ENCODE measurements at regions not wholly inside any gene's neighbourhood (a gene's known extent, or its start where the extent isn't known, plus 50 kb on each side); places are given as distances from the start of the nearest gene placed in this dataset.

DNA sequence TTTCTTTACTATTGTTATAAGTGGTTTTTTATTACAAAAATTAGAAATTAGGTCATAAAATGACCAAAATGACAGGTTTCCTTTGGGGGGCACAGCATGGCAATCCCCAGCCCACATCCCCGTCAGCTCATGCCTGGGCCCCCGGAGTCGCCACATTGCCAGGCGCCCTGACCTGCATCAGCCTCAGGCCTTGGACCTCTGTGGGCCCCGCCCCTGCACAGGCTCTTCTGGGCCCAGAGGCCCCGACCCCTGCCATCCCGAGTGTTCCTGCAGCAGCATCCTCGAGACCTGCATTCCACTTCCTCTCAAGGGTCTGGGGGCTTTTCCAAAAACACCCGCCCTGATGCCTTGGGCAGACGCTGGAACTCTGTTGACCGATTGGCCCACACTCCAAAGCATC, 391.1 kb upstream of the MGMT start:
- no peak for DNase-seq (ENCODE audit: extremely low read depth in 1 of 2, low read depth in 1 of 2)

DNA sequence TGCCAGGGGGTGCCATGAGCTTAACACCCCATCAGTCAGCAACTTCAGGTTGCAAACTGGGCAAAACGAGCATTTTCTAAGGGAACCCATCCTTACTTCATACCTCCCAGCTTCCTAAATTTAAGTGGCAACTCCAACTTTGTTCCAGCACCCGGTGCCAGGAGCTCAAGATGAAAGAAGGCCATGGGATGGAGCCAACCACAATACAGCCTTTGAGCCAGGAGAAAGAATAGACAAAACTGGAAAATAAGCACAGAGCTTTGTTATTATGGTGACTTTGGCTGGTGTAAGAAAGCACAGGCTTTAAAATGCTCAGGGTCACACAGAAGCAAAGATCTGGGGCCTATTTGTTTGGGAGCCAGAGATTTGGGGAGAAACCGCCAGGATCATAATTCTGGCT, 388.7 kb upstream of the MGMT start:
- no peak for DNase-seq (ENCODE audit: extremely low read depth in 1 of 2, low read depth in 1 of 2)

DNA sequence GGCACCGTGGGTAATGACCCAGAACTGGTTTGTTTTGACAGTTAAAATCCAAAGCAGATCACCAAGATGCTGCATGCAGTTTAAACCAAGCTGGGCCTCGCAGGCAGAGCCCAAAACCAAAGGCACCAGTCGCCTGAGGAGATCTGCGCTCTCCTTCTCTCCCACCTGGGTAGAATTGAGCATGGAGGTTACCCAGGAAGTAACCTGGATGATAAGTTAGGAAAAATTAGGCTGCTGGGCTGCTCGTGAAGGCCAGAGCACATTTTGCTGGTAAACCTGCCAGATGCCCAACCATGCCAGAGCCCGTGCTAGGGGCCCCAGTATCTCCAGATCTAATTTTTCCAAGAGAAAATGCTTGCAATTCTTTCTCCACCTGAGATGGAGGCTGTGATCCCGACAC, 388.3 kb upstream of the MGMT start:
- no peak for DNase-seq (ENCODE audit: extremely low read depth in 1 of 2, low read depth in 1 of 2)

DNA sequence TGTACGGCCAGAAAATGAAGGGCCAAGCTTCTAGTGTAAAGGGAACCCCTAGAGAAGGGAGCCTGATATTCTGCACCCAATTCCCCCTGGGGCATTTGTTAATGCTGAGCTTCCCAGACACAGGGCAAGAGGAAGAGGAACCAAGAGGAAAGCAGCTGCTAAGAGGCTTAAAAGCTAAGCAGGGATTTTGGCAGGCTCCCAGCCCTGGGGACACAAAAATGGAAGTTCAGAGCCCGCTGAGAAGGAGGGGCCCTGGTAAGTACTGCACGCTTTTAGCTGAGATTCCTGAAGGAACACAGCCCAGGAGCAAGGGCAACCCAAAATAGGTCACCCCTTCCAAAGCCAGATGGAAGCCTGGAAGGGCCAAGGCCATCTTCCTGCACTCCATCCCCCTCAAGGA, 387.3 kb upstream of the MGMT start:
- DNase-seq (ENCODE audit: extremely low read depth in 1 of 2, low read depth in 1 of 2) = no peak

DNA sequence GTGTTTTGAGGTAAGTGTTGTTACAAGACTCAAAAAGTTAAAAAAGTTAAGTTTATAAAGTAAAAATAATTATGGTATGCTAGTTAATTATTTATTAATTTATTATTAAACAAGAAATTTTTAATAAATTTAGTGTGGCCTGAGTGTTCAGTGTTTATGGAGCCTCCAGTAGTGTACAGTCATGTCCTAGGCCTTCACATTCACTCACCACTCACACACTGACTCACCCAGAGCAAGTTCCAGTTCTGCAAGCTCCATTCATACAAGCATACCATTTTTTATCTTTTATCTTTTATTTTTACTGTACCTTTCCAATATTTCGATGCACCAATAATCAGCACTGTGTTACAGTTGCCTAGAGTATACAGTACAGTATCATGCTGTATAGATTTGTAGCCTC, 381.2 kb upstream of the MGMT start:
- DNase-seq (ENCODE audit: extremely low read depth in 1 of 2, low read depth in 1 of 2) = no peak

DNA sequence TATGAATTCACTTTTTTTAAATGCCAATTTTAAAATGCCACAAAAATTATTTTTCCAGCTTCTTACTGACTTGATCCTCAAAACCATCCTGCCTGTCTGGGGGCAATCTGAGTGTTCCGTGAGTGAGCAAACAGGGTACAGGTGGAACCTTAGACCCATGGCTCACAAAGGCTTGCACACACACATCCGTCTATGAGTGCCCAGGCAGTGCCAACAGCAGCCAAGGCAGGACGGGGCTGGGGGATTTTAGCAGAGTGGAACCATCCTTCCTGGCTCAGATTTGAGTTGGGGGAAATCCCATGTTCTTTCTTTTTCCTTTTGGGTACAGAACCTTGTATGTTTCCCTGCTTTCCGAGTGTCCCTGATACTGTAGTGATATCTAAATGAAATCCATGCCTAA, 377.7 kb upstream of the MGMT start:
- no peak for DNase-seq (ENCODE audit: extremely low read depth in 1 of 2, low read depth in 1 of 2)

DNA sequence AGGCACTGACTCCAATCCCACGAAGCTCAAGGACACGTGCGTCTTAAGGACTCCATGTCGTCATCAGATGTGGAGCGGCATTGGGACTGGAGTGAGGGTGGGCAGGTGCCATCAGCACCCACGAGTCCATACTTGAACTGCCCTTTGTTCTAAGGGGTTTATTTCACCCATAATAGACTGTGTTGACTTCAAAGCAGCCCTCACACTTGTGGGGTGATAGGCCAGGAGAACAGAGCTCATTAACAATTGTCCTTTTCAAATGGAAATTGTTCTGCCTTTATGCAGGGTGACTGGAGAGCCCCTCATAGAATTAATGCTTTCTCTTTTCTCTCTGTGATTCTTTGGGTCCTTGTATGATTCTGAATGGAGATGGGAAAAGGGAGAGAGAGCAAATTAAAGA, 376.9 kb upstream of the MGMT start:
- no peak for DNase-seq (ENCODE audit: extremely low read depth in 1 of 2, low read depth in 1 of 2)

DNA sequence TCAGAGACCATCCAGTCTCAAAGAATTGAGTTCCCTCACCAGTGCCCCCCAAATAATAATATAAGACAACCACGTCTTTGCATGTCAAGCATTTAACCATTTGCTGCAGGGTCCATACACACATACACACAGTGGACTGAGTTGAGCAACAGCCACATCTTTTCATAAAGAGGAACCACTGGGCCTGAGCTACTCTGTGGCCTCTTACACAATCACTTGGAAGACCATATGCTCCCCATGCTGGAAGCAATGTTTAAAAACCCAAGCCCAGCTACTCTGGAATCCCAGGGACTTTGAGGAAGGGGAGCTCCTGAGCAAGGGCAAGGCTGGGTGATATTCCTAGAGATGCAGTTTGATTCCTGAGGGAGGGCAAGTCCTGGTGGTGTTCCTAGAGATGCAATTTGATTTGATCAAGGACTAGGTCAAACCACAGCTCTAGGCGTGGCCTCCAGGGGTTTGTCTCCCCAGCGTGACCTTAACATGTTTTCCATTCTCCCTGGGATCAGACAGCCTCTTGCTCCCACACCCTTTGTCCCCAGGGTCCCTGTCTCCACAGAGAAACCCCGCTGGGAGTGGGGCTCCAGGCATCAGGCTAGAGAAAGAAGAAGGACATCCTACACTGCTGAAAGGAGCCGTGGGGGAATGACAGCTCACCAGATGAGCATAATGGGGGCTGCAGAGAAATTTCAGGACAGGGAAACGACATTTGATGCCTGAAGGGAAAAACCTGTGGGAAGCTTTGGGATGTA, 376.2 kb upstream of the MGMT start:
- no peak for DNase-seq (ENCODE audit: extremely low read depth in 1 of 2, low read depth in 1 of 2)

DNA sequence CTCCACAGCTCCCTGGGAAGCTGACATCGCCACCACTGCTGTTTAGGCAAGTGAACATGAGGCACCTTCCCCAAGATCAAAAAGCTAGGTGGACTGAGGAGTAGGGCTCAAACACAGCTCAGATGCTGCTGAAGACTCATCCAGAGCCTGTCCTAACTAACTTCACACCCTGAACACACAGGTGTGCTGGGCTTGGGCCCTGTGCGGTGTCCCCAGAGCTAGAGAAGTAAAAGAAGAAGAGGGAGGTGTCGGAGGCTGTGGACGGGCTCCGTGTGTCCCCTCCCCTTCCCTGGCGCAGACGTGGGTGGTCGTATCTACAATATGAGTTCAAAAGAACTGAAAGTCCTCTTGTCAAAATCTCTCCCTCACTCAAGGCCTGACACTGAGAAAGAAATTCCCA, 373.4 kb upstream of the MGMT start:
- no peak for DNase-seq (ENCODE audit: extremely low read depth in 1 of 2, low read depth in 1 of 2)

DNA sequence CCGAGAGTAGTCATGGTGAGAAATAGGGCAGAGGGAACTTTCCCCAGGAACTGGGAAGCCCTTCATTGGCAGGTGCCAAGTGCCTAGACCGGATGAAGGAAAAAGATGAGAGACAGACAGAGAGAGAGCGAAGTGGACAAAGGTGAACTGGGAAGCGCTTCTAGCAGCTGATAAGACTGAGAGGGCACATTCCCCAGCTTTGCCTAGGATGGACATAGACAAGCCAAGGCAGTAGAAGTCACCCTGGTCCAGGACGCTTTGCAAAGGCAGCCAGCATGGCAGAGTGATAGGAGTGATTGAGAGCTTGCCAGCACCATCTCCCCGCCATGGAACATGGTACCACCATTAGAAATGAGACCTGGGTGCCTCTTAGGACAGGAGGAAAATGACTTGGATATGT, 372.8 kb upstream of the MGMT start:
- no peak for DNase-seq (ENCODE audit: extremely low read depth in 1 of 2, low read depth in 1 of 2)

DNA sequence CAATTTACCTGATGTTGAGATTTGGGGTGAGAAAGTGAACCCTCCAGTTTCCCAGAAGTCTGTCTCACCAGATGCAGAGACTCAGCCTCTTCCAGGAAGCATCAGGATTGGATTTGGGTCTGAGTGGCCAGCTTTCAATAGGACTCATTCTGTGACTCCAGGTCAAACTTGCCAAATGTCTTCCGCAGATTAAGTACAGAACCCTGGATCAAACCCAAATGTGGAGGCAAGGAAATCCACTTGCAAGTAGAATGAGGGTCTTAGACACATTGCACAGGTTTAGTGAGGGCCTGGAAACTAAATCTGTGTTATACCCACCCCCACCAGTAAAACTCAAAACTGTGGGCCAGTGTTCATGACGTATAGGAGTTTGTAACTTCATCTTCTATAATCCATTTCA, 372.2 kb upstream of the MGMT start:
- DNase-seq (ENCODE audit: extremely low read depth in 1 of 2, low read depth in 1 of 2) = no peak

DNA sequence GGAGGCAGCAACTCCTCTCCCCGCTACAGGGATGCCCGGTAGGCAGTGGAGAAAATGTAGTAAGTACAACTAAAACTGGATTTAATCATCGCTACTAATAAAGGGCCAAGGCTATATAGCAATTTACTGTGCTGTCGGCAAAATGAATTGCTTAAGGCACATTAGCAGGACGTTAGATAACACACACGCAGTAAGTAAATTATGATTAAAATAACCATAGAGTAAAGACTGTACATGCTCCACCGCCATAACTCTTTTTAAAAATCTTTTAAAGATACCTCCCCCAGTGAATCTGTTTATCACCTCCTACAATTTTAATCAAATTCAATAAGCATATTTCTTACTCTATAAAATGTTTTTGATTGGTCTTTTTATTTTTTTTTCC, 371.4 kb upstream of the MGMT start:
- DNase-seq (ENCODE audit: extremely low read depth in 1 of 2, low read depth in 1 of 2) = no peak

DNA sequence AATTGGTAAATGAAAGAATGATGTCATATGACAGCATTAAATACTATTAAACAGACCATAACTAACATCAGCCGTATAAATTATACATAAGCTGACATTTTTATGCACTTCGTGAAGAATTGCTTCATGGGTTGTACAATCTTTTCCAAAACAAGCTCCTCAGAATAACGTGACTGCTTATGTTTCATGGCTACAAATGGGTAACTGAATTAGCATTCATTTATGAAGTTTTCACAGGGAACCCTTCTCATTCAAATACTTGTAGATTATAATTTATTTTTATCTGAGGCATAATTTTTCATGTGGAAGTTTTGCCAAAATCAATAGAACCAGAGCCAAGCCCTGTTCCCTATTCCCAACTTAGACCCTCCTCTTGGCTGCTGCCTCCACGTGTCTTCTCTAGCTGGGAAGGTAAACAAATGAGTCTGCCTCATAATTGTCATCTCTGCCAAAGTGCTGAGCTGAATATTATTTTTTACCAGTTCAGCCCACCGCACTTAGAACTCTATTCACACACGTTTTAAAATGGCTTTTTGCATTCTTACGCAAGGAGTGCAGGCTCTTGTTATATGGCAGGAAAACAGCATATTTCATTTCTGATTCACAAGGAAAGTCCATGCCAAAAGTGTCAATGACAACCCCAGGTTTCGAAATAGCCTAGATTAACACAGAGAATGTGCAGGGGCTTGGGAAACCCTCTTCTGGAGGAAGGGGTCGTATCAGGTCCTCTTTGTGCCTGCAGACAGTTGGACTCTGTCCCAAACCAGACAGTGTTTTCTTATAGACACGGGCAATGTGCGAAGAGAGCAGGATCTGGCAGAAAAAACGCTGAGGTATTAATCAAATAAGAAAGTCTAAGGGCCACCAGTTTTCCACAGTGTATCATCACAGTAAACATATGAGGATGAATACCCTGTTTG, 370.7 kb upstream of the MGMT start:
- DNase-seq (ENCODE audit: extremely low read depth in 1 of 2, low read depth in 1 of 2) = no peak

DNA sequence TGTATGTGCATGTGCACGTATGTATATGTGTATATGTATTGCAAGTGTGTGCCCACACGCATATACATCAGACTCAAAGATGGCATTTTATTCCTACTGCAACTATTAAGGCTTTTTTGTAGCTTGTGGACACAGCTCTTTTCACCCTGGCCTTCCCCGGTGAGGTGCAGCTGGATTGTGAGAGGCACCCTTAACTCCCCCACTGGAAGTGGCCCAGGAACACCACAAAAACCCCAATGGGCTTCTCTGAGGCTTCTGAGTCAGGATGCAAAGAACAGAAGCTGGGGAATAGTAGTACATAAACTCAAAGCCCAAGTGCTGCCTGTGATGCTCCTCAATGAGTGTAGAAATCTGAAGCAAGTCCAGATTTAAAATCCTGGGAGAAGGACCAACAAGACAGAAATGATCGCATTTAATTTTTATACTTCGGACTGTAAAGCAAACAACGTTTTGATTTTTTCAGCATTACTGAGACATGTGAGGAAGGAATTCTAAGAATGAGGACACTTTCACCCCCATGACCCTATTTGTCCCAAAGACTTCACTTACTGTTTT, 369.2 kb upstream of the MGMT start:
- no peak for DNase-seq (ENCODE audit: extremely low read depth in 1 of 2, low read depth in 1 of 2)

DNA sequence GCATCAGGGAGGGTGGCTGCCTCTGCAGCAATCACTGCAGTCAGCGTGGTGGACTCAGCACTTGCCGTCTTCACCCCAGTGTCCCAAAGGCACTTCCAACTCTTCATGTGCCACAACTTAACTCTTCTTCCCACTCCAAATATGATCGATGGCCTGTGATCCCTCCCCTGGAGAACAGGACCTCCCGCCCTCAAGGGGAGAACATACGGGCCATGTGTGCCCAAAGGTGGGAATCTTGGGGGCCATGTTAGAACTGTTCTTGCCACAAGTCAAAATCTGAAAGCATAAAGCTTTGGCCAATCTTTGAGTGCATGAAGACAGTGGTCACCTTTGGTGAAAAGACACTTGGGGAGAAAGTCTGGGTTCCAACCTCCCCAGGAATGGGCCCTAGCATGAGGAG, 368.5 kb upstream of the MGMT start:
- no peak for DNase-seq (ENCODE audit: extremely low read depth in 1 of 2, low read depth in 1 of 2)

DNA sequence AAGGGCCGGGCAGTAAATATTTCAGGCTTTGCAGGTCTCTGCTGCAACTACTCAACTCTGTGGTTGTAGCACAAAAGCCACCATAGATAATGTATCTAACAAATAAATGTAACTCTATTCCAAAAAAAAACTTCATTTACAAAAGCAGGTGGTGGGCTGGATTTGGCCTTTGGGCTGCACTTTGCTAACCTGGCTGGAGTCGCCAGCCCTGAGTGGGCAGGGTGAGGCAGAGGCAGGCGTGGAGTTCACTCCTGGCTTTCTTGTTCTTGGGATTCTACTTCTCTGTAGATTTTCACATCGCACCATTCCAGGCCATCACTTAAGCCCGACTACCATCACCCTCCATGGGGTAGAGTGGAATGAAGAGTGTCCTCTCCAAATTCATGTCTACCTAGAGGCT, 367.6 kb upstream of the MGMT start:
- no peak for DNase-seq (ENCODE audit: extremely low read depth in 1 of 2, low read depth in 1 of 2)

DNA sequence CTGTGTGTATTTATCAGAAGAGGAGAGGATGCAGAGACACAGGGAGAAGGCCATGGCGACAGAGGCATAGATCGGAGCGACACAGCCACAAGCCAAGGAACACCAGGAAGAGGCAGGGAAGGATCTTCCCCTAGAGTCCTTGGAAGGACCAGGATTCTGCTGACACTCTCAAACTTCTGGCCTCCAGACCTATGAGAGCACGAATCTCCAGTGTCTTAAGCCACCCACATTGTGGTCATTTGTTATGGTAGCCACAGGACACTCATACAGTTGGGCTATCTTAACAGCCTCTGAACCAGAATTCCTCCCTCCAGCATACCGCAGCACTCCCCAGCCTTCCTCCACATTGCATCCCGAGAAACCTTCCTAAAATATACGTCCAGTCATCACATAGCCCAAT, 367.0 kb upstream of the MGMT start:
- no peak for DNase-seq (ENCODE audit: extremely low read depth in 1 of 2, low read depth in 1 of 2)

DNA sequence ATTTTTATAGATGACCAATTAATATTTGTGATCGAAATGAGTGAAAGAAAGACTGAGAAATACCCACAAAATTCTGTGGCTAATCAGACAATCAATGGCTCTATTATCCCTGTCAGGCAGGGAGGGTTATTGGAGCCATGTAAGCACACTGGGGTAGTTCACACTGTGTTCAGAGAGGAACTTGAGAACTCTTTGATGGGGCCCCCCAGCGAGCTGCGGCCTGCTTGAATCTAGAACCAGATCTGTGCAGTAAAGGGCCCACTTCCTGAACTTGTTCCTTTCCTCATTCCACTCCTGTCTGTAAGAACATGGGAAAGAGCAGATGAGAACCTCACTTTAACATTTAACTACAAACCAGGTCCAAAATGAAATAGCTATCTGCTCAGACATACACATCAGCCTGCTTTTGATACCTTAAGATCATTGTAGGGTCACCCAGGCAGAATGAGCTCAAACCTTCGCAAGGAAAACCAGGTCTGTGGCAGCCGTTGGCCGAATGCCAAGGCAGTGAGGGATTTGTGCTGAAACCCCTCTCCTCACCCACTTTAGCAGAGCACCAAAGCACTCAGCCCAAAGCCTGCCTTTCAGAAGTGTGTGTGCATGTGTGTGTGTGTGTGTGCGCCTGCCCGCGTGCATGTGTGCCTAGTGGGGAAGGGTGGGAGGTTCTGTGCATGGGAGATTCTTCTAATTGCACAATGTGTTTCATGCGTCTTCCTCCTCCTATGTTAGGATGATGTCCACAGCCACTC, 365.6 kb upstream of the MGMT start:
- no peak for DNase-seq (ENCODE audit: extremely low read depth in 1 of 2, low read depth in 1 of 2)

DNA sequence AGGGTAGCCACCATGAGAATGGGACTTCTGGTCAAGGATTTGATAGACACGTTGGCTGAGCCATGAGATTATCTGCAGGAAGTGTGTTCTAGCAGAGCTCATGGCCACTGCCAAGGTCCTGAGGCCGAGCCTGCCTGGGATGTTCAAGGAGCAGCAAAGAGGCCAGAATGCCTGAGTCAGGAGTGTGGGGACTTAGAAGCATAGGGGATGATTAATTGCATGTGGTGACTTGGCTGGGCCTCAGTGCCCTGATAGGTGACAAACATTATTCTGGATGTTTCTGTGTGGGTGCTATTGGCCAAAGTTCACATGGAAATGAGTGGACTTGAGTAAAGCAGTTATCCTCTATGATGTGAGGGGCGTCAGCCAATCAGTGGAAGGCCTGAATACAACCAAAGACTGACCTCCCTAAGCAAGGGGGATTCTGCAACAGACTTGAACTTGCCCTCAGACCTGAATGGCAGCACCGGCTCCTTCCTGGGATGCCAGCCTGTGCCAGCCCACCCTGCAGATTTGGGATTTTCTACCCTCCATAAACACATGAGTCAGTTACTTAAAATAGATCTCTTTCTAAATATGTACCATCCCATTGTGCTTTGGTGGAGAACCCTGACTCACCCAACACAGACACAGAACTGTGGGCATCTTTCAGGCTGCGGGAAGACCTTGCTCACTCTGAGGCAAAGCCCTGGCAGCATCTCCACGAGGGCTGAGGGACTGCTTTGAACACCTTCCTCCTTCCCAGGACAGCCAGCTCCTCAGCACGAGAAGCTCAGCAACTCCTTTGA, 363.9 kb upstream of the MGMT start:
- no peak for DNase-seq (ENCODE audit: extremely low read depth in 1 of 2, low read depth in 1 of 2)

DNA sequence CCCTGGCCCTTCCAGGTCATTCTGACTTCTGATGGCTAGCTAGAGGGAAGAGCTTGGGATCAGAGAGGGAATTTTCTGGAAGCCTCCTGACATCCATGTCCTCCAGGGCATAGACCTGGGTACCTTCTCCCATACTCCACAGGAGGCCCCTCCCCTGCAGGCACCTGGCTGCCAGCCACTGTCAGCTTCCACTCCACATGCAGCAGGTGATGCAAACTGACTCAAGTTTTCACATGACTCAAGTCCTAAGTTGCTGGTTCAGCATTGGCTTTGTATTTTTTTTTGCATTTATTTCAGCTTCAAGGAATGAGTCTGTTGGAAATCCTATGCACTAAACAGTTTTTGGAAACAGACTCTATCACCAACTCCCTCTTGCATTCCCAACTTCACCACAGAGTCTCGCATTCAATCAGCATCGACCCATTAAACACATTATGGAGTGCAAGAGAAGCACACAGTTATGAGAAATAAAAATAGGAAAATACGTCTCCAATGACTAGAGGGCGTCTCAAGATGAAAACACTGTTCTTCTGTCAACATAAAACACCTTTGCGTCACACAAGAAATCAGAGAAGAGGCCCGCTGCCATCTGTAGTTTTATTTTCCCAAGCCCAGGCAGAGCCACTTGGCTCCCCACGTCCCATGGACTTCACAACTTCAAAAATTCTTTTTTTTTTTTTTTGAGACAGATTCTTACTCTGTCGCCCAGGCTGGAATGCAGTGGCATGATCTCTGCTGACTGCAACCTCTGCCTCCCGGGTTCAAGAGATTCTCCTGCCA, 362.6 kb upstream of the MGMT start:
- DNase-seq (ENCODE audit: extremely low read depth in 1 of 2, low read depth in 1 of 2) = no peak

Measured in stimulated activated CD8-positive, alpha-beta memory T cell treated with anti-CD3 and anti-CD28 coated beads, Interleukin-7, amount 100 ng/mL, for 48 hours (primary cell).